ENCODE measurements at regions not wholly inside any gene's neighbourhood (a gene's known extent, or its start where the extent isn't known, plus 50 kb on each side); places are given as distances from the start of the nearest gene placed in this dataset.

- no peak for DNase-seq
Observed at GRCh38 chr14:48973151-48973550, 613.0 kb downstream of the RPS29 start.

DNA sequence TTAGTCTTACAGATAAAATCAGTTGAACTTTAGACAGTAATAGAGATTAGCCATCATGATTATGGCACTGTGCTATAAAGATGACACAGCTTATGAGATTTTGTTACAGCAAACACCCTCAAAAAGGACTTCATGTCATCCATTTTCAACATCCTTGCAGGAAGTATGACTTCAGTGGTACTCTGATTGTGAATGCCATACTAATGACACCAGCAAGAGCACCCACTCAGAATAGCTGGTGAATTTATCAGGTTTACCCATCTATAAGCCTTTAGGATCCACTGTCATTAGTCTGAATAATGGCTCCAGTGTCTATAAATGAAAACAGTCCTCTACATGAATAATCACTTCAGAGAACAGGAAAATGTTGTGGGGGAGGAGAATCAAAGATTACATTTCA is 615.2 kb downstream of the RPS29 start:
- no peak for DNase-seq

- DNase-seq, result no peak
Observed at GRCh38 chr14:48967419-48967818, 618.8 kb downstream of the RPS29 start.

DNA sequence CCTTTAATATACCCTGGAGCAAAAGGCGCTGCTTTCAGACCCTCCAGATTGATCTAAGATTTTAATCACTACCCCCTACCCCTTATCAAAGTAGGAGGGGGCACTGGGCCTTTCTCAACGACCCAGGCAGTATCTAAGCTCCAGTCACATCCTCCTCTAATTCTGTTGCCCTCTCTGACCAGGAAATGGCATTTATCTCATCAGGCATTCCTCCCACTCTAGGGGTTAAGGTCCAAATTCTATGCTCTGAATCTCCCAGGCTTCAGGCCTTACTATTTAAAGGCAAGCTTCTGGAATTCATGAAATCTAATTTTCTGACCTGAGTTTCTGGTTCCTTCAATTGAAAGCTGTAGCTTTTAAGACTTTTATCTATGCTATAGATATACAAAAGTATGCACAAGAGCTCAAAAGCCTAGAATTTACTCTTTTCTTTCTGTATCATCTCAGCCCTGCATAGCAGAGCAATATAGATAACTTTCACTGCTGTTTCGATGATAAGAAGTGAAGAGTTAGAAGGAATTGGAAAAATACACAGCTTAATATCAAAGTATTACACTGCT is 622.9 kb downstream of the RPS29 start:
- no peak for DNase-seq

DNA sequence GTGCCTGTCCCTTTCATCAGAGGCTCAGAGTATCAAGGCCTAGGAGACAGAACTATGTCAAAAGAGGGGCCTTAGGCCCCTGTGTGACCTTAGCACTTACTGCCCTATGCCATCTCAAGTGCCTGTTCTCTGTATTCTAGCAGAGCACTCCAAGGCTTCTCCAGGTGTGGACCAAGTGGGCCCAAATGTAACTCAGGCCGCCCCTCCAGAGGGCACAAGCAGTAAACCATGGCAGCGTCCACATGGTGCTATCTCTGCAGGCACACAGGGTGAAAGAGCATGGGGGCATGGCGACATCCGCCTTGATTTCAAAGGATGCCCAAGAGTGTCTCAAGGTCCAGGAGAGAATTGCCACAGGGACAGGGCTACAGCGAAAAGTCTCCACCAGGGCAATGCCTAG is 628.7 kb downstream of the RPS29 start:
- no peak for DNase-seq

DNA sequence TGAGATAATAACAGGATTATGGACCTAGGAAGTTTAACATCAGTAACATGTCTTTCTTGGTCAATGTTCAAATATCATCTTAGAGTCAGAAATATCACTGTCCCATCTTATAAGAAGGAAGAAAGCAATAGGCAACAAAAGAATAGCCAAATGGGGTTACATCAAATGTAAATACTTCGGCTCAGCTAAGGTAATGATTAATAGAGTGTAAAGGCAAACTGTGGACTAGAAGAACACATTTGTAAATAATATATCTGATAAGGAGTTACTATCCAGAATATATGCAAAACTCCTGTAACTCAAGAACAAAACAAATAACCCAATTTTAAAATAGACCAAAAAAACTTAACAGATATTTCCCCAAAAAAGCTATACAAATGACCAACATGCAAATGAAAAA is 630.3 kb downstream of the RPS29 start:
- peak; percentile 91 for DNase-seq

- DNase-seq, result no peak
Observed at GRCh38 chr14:48954446-48954845, 631.7 kb downstream of the RPS29 start.

DNA sequence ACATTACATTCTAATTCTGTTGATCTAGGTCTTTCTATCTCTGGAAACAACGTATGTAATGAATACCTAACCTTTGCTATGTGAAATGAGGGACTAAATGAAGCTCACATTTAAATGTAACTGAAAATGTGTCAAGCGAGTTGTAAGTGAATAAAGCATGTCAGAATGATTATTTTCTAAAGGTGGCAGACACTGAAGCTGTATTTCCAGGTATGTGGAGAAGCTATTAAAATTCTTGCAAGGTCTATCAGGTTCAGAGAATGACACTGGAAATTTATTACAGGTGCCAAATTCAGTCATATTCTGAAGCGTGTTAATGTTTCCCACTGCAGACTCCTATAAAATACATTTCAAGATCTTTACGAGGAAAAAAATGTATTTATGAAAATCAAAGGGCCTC is 641.4 kb downstream of the RPS29 start:
- no peak for DNase-seq

DNA sequence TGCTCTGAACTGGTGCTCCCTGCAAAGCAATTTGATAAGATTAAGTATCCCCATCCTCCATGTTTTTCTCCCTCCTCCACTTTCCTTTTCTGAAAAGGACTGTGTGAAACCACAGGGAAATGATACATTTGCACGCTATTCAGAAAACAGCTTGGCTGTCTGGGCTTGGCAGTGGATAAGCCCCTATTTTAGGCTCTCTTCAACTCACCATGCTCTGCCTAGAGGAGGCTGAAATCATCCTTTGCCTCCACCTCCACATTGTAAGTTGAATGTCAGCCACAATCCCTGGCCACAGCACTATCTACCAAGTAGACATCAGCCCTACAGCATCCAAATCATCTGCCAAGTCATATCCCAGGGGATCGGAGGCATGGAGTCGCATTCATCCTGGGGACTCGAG is 642.3 kb downstream of the RPS29 start:
- DNase-seq, result no peak

GRCh38 chr14:48937541-48938195 is 648.5 kb downstream of the RPS29 start:
- DNase-seq, result peak; percentile 82

- DNase-seq, result peak; percentile 12
Observed at GRCh38 chr14:48936849-48937248, 649.3 kb downstream of the RPS29 start.

DNA sequence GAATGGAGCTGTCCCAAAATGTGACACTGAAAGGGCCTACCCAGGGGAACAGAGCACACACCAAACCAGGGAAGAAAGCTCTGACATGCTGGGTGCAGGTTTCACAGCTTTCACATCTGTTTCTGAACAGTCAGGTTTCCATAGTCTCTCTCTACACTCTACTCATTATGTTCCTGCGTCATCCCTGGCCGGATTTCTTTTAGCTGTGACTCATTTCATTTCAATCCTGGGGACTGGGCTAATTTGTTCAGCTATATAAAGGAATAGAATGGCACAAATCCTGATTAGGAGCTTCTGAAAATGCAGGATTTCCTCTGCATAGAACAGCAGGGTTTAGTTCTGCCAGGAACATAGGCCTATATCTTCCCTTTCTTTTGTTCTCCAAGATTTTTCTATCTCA is 649.8 kb downstream of the RPS29 start:
- DNase-seq, result no peak

DNA sequence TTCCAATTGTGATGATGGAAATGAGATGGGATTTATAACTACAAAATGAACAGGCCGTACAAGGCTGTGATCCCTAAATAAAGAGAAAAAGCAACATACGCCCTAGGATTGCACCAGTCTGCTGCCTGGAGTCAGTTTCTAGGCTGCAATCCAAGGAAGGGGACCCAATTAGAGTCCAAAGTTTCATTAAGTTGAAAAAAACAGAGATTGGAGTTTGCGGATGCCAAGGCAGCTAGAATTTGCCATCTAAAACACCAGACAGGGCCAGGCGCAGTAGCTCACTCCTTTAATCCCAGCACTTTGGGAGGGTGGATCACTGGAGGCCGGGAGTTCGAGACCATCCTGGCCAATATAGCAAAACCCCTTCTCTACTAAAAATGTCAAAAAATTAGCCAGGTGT is 661.0 kb downstream of the RPS29 start:
- DNase-seq, result no peak

DNA sequence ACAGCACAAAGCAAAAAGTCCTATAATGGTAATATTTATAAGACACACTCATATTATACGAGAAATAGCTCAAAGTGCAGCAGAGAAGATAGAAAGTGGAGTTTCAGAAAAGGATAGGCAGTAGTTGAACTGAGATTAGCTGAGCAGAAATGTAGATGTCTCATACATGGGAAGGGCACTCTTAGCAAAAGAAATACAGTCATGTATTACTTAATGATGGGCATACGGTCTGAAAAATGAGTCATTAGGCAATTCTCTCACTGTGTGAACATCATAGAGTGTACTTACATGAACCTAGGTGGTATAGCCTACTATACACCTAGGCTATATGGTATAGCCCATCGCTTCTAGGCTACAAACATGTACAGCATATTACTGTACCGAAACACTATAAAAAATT is 671.3 kb downstream of the RPS29 start:
- DNase-seq, result no peak

DNA sequence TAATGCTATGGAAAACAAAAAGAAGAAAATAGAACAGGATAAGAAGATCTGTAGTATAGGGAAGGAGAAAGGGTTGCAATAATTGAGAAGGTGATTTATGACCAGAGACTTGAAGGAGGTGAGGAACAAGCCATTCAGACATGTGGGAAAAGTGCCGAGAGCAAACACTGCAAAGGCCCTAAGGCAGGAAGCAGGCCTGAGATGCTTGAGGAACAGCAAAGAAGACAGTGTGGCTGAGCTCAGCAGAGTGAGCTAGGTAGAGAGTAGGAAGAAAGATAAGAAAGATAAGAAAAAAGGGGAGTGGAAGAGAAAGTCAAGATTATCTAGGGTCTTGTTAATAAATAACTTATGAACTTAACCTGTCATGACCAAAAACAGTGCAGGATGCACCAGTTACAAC is 671.8 kb downstream of the RPS29 start:
- DNase-seq, result no peak

GRCh38 chr14:48900565-48900964 is 685.6 kb downstream of the RPS29 start:
- DNase-seq, result no peak

DNA sequence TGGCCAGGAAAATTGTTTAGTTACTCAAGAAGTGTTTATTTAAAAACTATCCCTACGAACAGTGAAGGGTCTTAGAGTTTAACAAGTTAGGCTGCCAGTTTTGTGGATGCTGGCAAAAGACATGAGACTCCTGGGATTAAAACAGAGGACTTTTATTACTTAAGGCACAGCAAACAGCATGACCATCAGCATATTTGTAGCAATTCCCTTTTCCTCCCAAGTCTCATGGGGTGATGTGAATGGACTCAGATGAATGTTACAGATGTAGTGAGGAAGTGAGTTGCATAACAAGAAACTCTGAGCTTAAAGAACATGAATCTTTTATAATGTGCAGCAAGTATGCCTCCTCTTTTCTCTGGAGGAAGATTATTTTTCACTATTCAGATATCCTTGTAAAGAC is 695.8 kb downstream of the RPS29 start:
- DNase-seq, result no peak

DNA sequence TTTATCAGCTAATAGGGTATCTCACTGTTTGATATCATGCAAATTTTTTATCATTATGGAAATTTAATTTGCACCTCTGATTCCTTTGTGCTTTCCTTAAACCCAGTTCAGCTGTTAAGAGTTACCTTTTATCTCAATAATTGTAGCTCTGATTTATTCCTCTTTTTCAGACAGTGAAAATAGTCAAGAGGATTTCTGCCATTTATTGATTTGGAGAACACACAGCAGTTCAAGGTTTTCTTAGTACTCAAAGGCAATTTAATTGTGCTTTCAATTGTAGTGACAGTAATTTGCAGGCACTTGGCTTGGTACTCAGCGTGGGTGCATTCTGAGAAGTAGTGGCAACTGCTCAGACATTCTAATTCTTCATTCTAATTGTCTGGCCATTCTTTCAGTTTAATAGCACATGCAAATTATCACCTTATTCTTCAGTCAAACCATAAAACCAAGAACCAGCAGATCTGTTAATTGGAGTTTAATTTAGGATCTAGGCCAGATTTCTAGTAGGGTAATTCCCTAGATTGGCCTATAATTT is 709.3 kb downstream of the RPS29 start:
- no peak for DNase-seq

DNA sequence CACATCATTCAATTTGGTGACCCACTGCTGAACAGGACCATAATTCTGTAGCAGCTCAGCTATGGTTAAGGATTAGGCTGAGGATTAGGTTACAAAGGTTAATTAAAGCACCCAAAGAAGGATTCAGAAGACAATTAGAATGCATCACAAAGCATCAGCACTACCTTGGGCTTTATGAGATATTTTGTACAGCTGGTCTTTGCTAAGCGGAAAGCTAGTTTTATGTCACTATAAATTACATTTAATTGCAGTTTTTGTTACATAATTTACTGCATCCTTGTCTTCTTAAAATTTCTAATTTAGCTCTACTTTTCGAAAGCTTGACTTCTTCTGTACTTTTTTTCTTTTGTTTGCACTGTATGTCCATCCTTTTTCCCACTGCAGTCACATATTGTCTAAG is 711.5 kb downstream of the RPS29 start:
- no peak for DNase-seq

- DNase-seq, result no peak
Observed at GRCh38 chr14:48857366-48857765, 728.8 kb downstream of the RPS29 start.

- no peak for DNase-seq
Observed at GRCh38 chr14:48853159-48853558, 733.0 kb downstream of the RPS29 start.

DNA sequence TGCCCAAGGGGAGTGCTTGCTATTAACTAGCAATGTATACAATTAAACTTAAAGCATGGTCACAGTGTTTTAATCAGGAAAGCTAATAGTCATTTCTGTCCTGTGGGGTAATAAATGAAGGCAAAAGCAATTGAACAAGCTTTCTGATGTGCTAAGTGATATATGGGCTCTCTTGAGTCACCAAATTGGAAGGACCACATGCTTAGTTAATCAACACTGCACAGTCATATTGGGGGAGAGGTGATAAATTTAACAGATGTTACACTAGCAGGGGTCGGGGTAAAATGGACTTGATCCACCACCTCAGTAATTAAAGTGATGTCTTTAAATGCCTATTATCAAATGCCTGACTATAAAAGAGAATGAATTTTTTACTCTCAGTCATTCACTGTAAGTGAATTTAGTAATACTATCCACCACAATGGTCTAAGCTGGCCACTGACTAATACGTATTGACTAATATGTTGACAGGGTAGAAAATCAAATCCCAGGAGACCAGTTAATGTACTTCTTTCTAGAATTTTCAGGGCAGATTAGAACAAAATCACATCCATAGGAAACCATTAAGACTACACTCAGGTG is 736.3 kb downstream of the RPS29 start:
- no peak for DNase-seq

- DNase-seq, result no peak
Observed at GRCh38 chr14:48842785-48843184, 743.4 kb downstream of the RPS29 start.

GRCh38 chr14:48826058-48826457 is 760.1 kb downstream of the RPS29 start:
- DNase-seq, result no peak

DNA sequence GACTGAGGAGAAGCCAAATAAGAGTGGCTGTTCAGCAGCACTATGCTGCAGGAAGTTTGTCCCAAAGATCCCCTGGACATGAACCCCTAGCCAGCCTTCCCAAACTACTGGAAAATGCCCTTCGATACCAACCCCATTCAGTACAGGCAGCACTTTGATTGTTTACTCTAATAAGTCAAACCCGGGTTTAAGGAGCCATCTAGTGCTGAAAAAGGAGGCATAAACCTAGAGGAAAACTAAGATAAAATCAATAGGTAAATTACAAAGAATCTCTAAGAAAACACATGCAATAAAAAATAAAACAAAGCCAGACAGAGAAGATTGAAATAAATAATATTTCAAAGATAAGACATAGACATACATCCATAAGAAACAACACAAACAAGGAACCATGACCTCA is 771.6 kb downstream of the RPS29 start:
- no peak for DNase-seq
